T-helper 9 cell (primary cell): ENCODE measurements at regions not wholly inside any gene's neighbourhood (a gene's known extent, or its start where the extent isn't known, plus 50 kb on each side); places are given as distances from the start of the nearest gene placed in this dataset.
"Not testable (repeated sequence)": the region's sequence is repeated elsewhere in the genome, so short reads cannot be mapped to it uniquely, and the experiment has no call there.

ENCODE experiments used
- DNase-seq: peaks from one replicate; pipeline ENCODE4 v3.0.0-alpha.2; 2020

DNA sequence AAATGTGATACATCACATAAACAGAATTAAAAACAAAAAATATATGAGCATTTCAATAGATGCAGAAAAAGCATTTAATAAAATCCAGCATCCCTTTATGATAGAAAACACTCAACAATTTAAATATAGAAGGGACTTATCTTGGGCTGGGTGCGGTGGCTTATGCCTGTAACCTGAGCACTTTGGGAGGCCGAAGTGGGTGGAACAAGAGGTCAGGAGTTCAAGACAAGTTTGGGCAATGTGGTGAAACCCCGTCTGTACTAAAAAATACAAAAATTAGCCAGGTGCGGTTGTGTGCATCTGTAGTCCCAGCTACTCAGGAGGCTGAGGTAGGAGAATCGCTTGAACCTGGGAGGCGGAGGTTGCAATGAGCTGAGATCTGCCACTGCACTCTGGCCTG lies 409.1 kb downstream of the ICE1 start:
- not testable (repeated sequence) for DNase-seq

DNA sequence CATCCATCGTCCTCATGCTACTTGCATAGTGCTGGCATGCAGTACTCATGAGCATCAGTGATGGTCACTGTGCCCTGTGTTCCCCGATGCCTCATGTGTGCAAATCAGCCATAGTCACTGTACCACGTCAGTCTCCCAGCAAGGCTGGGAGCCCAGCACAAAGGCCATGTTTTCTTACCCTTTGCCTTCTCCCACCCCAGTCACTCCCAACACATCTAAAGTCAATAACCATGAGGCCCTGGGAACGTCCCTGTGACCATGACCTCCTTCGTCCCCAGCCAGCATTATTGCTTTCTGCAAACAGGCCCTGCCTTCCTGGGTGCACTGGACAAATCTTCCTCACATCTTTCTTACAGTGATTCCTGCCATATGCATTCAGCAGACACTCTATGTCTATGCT lies 406.1 kb downstream of the ICE1 start:
- DNase-seq: no peak

DNA sequence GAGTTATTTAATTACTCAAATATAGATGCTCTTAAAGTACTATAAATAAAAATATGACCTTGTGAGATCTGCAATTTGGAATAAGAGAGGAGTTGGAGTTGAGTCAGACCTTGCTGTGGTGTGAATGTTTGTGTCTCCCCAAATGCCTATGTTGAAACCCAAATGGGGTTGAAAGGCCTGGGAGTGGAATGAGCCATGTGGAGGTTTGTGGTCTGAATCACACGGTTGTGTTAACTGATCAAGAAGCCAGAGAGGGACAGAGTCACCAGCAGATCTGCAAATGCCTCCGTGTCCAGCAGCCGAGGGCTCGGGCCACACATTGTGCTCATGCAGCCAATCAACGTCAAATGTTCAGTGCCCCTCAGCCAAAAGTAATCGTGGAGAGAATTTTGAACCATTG lies 404.4 kb downstream of the ICE1 start:
- DNase-seq: no peak

DNA sequence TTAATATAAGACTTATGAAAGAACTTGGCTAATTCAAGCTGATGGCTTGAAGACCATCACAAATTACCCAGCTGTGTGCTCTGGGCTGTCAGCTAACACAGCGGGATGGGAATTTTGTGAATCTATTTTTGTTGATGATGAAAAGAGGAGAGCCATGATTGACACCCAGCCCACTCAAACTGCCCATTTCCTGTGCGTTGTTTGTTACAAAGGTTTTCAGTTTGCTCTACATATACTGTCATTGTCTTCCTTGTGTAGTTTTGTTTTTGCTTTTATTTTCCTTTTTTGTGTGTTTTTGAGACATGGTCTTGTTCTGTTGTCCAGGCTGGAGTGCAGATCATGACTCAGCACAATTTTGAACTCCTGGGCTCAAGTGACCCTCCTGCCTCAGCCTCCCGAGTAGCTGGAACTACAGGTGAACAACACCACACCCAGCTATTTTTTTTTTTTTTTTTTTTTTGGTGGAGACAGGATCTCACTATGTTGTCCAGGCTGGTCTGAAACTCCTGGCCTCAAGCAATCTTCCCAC lies 400.3 kb downstream of the ICE1 start:
- DNase-seq: no peak

DNA sequence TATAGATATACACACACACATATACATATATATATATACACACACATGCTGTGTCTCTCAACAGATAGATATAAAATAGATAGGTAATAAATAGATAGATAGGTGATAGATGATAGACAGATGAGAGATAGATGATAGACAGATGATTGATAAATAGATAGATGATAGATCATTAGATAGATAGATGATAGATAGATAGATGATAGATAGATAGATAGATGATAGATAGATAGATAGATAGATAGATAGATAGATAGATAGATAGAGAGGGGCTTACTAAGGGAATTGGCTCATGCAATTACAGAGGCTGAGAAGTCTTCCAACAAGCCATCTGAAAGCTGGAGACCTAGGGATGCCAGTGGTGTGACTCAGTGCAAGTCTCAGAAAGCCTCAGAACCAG lies 394.5 kb downstream of the ICE1 start:
- DNase-seq: no peak

DNA sequence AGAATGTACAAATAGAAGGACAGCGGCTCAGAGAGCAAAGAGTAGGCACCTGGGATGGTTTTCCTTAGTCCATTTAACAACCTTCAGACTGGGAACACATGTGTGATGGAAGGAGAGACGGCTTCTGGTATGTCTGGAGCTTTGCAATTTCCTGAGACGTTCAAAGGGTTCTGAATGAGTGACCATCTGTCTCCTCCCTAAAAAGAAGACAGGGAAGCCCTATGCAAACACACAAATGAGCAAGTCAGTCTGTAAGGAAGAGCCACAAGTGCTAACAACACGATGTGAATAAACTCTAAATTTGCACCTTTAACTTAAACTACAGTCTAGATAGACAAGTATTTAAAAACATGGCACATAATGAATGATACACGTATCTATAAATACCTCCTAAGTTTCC lies 391.0 kb downstream of the ICE1 start:
- DNase-seq: no peak

DNA sequence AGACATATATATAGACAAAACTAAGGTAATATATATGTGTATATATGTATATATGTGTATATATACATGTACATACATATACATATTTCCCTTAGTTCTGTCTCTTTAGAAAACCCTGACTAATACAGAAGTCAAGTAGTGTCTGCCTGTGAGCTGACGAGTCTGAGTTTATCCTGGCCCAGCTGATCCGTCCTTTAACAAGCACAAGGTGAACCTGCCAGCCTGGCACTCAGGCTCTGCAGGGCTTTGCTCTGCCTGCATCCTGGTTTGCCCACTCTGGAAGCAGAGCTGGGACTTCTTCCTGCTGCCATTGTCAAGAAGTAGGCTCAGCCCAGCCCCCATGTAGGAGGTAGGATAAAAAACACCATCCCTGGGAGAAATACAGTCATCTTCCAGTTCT lies 388.0 kb downstream of the ICE1 start:
- no peak for DNase-seq

DNA sequence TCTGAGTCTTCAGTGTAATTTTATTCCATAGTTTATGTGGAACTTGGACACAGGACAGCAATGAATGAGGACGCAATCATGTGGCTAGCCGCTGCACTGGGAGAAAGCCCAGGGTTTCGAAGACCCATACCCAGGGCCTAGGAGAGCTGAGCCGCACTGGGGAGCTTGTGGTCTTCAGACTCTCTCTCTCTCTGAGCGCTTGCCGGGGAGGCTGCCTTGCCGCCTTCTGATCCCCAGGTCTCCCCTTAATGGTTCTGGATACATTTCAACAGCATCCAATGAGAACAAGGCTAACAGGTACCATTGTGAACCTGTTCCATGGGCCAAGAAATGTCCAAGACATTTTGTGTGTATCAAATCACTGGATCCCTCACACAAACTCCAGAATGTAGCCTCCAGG lies 383.4 kb downstream of the ICE1 start:
- DNase-seq: no peak

DNA sequence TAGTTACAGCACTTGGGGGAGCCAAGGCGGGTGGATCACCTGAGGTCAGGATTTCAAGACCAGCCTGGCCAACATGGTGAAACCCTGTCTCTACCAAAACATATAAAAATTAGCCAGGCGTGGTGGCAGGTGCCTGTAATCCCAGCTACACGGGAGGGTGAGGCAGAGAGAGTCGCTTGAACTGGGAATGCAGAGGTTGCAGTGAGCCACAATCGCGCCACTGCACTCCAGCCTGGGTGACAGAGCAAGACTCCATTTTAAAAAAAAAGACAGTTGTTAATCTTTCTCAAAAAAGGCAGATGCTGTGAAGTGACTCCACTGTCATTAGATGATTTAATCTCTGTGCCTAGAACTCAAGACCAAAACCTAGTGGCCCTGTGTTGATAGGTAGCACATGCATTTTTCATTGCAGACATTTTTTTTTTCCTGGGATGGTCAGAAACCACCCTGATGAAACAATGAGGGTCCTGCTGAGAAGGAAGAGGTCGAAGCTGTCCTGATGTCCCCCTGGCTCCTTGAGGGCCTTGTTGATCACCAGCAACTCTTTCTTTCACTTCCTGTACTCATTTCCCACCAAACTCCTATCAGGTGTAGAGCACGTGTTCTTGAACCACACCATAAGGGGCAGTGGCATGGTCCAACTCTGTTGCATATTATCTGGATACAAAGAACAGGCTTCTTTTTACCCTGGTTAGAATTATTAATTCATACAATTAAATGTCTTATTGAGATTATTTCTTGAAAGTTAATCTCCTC lies 382.2 kb downstream of the ICE1 start:
- DNase-seq: no peak

DNA sequence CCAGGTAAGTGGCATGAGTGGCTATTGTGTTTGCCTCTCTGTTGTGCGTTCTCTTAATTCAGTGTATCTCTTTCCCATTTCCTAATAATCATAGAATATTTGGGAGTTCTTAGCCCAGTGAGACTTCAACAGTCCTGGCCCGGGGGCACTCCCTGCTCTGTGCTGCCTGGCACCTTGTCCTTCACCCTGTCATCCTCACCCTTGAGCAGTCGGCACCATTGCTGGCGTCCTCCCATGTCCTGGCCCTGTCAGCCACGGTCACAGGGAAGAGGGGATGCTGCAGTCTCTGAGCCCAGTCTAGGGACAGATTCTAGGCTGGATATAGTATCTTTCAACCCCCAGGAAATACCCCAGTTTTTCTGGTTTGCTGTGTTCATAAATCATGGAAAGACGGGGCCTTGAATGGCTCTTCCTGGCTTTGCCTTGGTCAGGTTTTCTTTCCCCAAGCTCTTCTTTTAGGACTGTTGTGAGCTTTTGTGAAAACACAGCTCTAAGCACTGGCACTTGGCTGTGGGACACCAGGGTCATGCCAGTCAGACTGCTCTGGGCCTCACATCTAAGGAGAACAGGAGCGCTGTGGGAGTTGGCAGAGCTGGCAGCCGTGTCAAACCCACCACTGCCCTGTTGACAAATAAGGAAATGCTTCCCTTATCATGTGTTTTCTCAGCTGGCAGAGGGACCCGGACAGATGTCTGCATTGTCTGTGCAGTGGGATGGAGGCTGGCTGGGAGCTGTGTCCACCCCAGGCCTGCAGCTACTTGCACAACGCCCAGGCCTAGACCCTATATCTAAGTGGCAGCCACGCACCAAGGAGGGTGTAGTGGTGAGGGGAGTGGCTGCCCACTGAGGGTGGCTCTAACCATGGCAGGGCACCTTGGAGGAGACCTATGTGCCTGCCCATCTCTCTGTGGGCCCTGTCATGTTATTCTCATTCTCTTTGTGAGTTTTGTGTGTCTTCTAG lies 378.6 kb downstream of the ICE1 start:
- DNase-seq: no peak

DNA sequence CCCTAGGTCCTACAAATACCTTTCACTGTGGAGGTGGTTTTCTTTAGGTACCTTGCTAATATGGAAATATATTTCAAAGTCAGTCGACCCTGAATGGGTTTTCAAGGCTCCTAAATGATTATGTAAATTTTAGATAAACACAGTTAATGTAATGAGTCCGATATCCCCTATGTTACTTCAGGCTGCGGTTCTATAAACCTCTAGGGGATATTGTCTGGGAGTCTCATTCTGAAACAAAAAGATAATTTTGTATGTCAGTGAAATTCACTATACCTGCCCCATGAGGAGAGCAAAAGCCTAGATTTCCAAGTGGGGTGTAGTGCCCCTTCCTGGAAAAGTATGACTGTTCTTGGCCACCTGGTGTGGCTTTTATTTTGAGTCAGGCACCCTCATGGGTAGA lies 377.3 kb downstream of the ICE1 start:
- DNase-seq: no peak

DNA sequence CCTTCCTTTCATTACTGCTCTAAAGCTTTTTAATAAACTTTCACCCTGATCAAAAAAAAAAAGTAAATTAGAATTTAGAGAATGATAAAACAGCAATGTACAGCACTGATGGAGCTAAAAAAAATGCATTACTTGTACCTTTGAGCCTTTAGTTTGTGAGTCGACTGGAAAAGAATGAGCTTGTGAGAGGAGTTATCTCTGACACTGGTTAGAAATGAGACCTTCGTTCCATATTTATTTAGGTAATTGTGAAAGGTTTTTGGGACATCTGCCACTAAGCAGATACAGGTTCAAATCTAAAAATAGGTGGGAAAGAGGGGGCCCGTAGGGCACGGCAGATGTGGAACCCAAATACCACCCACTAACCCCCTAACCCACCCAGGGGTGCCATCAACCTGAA lies 376.8 kb downstream of the ICE1 start:
- DNase-seq: no peak

DNA sequence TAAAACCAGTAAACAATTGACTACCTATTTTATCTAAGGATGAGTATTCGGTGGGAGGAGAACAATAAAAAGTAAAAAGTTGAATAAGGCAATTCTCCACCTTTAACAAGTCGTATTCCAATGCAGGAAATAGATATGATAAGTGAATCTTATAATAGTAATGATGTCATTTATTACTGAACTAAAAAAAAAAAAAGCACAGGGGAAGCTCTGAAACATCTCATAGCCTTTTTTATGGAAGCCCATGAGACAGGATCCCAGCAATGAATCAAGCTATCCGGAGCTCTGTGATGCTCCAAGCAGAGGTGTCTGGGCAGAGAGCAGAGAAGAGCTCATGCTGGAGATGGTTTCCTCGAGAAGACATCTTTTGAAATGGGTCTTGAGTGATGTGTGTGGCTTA lies 376.0 kb downstream of the ICE1 start:
- no peak for DNase-seq

DNA sequence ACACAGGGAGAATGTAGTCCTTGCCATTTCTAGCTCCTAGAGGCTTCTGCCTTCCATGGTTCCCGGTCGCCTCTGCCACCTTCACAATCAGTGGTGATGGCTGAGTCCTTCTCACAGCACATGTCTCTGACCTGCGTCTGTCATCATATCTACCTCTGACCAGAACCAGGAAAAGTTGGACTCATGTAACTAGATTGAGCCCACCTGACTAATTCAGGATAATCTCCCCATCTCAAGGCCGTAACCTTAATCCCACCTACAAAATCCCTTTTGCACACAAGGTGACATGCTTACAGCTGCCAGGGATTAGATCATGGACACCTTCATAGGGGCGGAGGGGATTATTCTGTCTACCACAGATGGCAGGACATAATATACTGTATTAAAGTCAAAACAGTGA lies 375.6 kb downstream of the ICE1 start:
- no peak for DNase-seq

DNA sequence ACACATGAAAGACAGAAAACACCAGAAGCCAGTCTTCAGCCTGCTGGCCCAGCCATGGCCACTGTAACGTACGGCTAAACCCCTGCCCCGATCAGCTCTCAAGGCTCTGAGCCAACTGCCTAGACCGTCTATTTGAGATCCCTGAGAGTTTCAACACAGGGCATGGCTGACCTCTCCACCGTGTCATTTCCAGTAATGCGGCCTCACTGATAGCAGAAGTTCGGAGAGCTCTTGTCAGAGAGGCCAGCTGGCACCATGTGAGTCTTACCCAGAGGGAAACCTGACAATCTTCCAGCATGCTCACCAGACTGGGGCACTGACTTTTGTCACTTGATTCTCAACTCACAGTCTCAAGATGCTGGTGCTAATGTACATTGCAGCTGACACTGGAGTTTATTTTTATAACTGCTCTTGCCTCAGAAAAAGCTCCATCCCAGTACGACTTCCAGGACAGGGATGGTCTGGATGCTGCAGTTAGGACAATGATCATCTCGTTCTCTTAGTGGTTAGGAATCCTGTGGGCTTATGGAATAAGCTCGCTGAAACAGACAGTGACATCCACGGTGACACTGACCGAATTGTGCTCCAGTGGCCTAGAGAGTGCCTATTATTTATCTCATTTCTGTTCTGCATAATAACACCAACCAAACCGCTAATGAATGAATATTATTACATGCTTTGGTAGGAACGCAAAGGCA lies 372.7 kb downstream of the ICE1 start:
- no peak for DNase-seq

DNA sequence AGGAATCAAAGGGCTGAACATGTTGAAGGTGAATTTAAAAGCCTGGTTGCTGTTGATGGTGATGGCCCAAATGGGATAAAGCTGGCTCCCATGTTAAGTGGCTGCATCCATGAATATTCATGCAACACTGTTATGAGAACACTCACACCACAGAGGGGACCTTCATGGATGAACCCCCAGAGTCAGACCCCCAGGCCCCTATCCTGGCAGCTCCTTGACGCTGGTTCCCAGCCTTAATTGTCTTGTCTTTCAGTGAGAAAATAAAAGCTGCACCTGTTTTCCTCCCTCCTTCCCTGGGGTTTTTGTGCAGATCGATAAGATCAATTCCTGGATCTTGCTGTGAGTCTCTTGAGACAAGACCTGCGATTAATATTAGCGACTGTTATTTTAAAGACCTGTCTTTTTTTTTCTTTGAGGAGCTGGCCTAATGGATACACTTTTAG lies 371.7 kb downstream of the ICE1 start:
- DNase-seq: no peak

DNA sequence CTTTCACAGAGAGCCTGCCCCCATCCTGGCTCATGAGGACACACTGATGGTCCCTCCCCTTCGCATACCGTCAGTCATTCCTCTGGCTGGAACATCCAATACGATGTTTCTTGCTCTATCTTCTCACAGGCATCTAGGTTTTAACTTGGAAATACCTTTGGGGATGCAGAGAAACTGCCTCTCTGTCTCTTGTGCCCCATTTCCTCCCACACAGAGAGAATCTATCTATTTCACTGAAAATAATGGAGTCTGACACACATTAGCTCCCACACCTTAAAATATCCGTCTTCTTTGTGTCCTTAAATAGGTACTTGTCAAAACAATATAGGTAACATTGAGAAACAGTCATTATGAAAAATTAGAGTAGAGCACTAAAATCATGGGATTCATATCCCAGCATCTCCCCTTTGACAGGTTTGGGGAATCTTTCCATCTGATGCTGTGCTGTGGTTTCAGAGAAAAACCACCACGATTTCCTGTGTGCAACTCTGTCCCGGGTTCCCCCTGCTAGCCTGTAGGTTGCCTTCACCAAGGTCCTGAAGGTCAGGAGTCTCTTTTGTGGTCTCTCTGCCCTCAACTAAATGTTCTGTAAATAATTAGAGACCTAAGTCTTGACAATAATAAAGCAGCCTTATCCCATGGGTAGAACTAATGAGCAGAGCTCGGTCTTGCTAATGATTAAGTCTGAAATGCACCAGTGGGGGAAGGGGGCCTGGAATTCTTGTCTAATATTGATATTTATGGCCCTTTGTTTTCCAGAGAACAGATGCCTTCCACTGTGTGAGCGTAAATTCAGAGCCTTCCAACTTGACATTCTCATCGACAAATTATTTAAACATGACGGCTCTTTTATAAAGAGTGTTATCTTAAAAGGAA lies 371.0 kb downstream of the ICE1 start:
- DNase-seq: no peak

DNA sequence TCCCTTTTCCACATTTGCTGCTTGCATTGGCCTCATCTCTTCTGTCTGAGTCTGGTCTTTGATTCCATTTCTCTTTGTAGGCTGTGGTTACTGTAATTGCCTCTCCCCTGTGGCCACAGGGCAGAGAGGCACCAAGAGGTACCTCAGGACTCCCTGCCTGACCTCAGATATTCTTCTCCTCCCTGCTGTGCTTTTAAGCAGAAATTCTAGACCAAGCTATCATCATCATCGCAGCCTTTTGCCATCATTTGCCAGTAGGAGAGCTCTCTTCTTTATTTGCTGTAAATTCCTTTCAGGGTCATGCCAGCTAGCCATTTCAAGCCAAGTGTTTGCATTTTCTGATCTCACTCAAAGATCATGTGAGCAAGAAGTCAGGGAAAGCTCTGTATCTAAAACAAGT lies 369.6 kb downstream of the ICE1 start:
- no peak for DNase-seq

DNA sequence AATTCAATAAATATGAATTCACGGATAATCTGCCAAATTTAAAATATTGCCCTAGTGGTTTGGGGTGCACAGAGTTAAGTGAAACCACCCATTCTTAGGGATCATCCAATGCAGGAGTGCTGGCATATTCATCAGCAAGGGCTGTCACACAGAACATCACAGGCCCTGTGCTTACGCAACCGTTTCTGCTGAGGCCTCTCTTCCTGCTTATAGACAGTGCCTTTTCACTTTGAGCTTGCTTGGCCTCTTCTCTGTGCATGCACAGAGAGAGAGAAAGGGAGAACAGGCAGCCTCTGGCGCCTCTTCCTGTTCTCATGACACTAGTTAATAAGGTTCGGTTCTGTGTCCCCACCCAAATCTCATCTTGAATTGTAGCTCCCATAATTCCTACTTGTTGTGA lies 366.3 kb downstream of the ICE1 start:
- DNase-seq: no peak

DNA sequence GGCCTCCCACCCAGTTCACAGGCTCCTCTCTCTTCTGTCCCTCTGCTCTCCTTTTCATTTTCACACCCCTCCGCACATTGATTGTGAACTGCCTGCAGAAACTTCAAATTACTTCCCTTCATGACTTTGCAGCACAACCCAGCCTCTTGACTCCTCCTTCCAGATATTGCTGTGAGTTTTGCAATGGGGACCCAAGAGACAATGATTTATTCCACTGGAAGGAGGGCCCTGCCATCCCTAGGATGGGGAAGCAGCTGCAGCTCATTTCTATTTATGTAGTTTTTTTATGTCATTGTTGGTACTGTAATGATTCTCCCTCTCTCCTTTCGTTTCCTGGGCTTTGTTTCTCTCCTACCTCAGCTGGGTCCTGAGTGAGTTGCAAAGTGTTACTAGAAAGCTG lies 364.9 kb downstream of the ICE1 start:
- DNase-seq: no peak

DNA sequence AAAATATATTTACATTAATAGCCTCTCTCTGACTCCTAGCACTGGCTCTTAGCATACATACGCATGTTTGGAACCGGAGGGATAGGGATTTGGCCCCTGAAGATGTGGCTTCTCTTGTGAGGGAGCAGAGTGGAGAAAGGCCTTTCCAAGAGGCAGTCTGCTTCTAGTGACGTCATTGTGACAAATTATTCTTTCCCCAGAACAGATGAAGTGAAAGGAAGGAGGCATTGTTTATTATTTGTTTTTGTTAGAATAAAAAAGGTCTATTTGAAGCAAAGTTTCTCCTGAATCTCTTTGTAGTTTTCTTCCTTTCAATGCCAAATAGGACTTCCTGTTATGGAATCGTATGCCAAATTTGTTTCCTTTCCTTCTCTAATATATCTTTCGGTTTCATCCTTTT lies 361.6 kb downstream of the ICE1 start:
- DNase-seq: no peak

DNA sequence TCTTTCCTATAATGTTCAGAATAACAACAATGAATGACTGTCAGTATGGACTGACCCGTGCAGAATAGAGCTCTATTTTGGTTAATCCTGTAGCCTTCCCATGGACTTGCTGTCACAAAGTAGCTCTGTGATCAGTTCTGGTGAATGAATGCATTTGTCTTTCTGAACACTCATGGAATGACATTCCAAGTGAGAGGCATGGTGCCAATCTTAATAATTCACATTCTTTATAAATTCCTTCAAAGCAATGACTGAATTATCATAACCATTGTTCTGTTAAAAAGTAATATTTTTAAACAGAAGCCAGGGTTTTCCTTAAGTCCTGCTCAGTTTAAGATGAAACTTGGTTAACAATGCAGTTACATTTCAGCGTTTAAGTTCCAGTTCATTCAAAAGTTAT lies 360.5 kb downstream of the ICE1 start:
- DNase-seq: no peak
